ENCODE measurements at regions not wholly inside any gene's neighbourhood (a gene's known extent, or its start where the extent isn't known, plus 50 kb on each side); places are given as distances from the start of the nearest gene placed in this dataset.
"Not testable (repeated sequence)": the region's sequence is repeated elsewhere in the genome, so short reads cannot be mapped to it uniquely, and the experiment has no call there.

GRCh38 chr15:22665711-22666110, 120.7 kb upstream of the NIPA1 start:
- not testable (repeated sequence) for DNase-seq (ENCODE audit: low read depth in 2 of 2)

GRCh38 chr15:22684786-22685185, 101.7 kb upstream of the NIPA1 start:
- DNase-seq (ENCODE audit: low read depth in 2 of 2): not testable (repeated sequence)

GRCh38 chr15:22699881-22700280, 86.6 kb upstream of the NIPA1 start:
- not testable (repeated sequence) for DNase-seq (ENCODE audit: low read depth in 2 of 2)

GRCh38 chr15:22710831-22711341, 75.6 kb upstream of the NIPA1 start:
- DNase-seq (ENCODE audit: low read depth in 2 of 2): not testable (repeated sequence)

GRCh38 chr15:22713933-22714332, 72.5 kb upstream of the NIPA1 start:
- not testable (repeated sequence) for DNase-seq (ENCODE audit: low read depth in 2 of 2)

- DNase-seq (ENCODE audit: low read depth in 2 of 2): not testable (repeated sequence)
These were observed 71.9 kb upstream of the NIPA1 start for GRCh38 chr15:22714358-22715132.

GRCh38 chr15:22715133-22715845, 71.2 kb upstream of the NIPA1 start:
- not testable (repeated sequence) for DNase-seq (ENCODE audit: low read depth in 2 of 2)

- DNase-seq (ENCODE audit: low read depth in 2 of 2): not testable (repeated sequence)
These were observed 66.5 kb upstream of the NIPA1 start for GRCh38 chr15:22719980-22720379.

GRCh38 chr15:22726104-22726503, 60.3 kb upstream of the NIPA1 start:
- DNase-seq (ENCODE audit: low read depth in 2 of 2): not testable (repeated sequence)

GRCh38 chr15:22735067-22735466, 51.4 kb upstream of the NIPA1 start:
- DNase-seq (ENCODE audit: low read depth in 2 of 2): not testable (repeated sequence)

GRCh38 chr15:22735781-22736180, 50.7 kb upstream of the NIPA1 start:
- no peak for DNase-seq (ENCODE audit: low read depth in 2 of 2)

- not testable (repeated sequence) for DNase-seq (ENCODE audit: low read depth in 2 of 2)
These were observed 50.2 kb upstream of the NIPA1 start for GRCh38 chr15:22736200-22736599.

Data from stimulated activated CD4-positive, alpha-beta T cell treated with anti-CD3 and anti-CD28 coated beads, Interleukin-1b, Interleukin-23, amount 100 ng/mL, for 4 hours (primary cell).